ENCODE measurements at regions not wholly inside any gene's neighbourhood (a gene's known extent, or its start where the extent isn't known, plus 50 kb on each side); places are given as distances from the start of the nearest gene placed in this dataset.

GRCh38 chr7:121474301-121474673 is 78.2 kb upstream of the FAM3C start:
- no peak for TF ChIP-seq YY1 (IDR thresholded peaks at IDR 0.05; ENCODE audit: low read depth)
- TF ChIP-seq, protein P1, sequence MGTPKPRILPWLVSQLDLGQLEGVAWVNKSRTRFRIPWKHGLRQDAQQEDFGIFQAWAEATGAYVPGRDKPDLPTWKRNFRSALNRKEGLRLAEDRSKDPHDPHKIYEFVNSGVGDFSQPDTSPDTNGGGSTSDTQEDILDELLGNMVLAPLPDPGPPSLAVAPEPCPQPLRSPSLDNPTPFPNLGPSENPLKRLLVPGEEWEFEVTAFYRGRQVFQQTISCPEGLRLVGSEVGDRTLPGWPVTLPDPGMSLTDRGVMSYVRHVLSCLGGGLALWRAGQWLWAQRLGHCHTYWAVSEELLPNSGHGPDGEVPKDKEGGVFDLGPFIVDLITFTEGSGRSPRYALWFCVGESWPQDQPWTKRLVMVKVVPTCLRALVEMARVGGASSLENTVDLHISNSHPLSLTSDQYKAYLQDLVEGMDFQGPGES (IDR thresholded peaks at IDR 0.05; ENCODE audit: low read depth, low read length) = no peak
- TF ChIP-seq TEAD4 (IDR thresholded peaks at IDR 0.05; ENCODE audit: borderline replicate concordance, insufficient read depth) = no peak

Data from SK-N-SH (cell line).